IPS-20b (cell line): ENCODE measurements at regions not wholly inside any gene's neighbourhood (a gene's known extent, or its start where the extent isn't known, plus 50 kb on each side); places are given as distances from the start of the nearest gene placed in this dataset.
A peak's percentile ranks its signal among the peaks of the same experiment; 100 is the strongest.

Source experiments
- H3K27ac ChIP-seq: one replicate; pipeline ENCODE4 v1.5.1; 2013; ENCODE audit warnings: low read length
- H3K27me3 ChIP-seq: 2 replicates; pipeline ENCODE4 v1.6.1; 2013; ENCODE audit warnings: mild to moderate bottlenecking, low read length, inconsistent platforms; ENCODE audit not compliant: insufficient read depth
- H3K36me3 ChIP-seq: 2 replicates; pipeline ENCODE4 v1.6.1; 2013; ENCODE audit warnings: low read depth, mild to moderate bottlenecking, inconsistent platforms, low read length, moderate library complexity; ENCODE audit not compliant: insufficient read depth
- H3K4me1 ChIP-seq: 2 replicates; pipeline ENCODE4 v1.6.1; 2013; ENCODE audit warnings: mild to moderate bottlenecking, control low read depth, inconsistent platforms, low read length, moderate library complexity; ENCODE audit not compliant: insufficient read depth
- H3K4me3 ChIP-seq: 2 replicates; pipeline ENCODE4 v1.5.1; 2013; ENCODE audit warnings: mild to moderate bottlenecking, low read length, inconsistent platforms
- H3K9ac ChIP-seq: 2 replicates; pipeline ENCODE4 v1.6.1; 2013; ENCODE audit warnings: low read depth, mild to moderate bottlenecking, inconsistent platforms, low read length, moderate library complexity
- H3K9me3 ChIP-seq: 2 replicates; pipeline ENCODE4 v1.6.1; 2013; ENCODE audit warnings: mild to moderate bottlenecking, low read depth, low read length, inconsistent platforms; ENCODE audit not compliant: insufficient read depth

GRCh38 chr17:63136369-63137012 is 170.5 kb downstream of the TANC2 start:
- Histone ChIP-seq H3K9me3 (no peaks in the 10 kb centered on the region), H3K4me3 (no peak overlapping the region), H3K36me3 (no peaks in the 10 kb centered on the region), H3K4me1 (peaks cover 25% of the 10 kb centered on the region), H3K27ac (no peak overlapping the region), H3K9ac (no peak overlapping the region), H3K27me3 (no peaks in the 10 kb centered on the region)

GRCh38 chr17:63137163-63137562 is 171.1 kb downstream of the TANC2 start:
- no peak overlapping the region for H3K9ac ChIP-seq
- H3K4me1 ChIP-seq = peaks cover 25% of the 10 kb centered on the region
- no peaks in the 10 kb centered on the region for H3K36me3 ChIP-seq
- no peaks in the 10 kb centered on the region for H3K9me3 ChIP-seq
- no peaks in the 10 kb centered on the region for H3K27me3 ChIP-seq
- H3K27ac ChIP-seq = no peak overlapping the region
- no peak overlapping the region for H3K4me3 ChIP-seq

- H3K4me3 ChIP-seq = no peak overlapping the region
- no peaks in the 10 kb centered on the region for H3K36me3 ChIP-seq
- peaks cover 25% of the 10 kb centered on the region for H3K4me1 ChIP-seq
- no peak overlapping the region for H3K27ac ChIP-seq
- H3K27me3 ChIP-seq = no peaks in the 10 kb centered on the region
- H3K9ac ChIP-seq = no peak overlapping the region
- H3K9me3 ChIP-seq = no peaks in the 10 kb centered on the region
These were observed 172.7 kb downstream of the TANC2 start for GRCh38 chr17:63138713-63139112.

- H3K27me3 ChIP-seq = no peaks in the 10 kb centered on the region
- no peak overlapping the region for H3K4me3 ChIP-seq
- no peaks in the 10 kb centered on the region for H3K36me3 ChIP-seq
- H3K4me1 ChIP-seq = peaks cover 25% of the 10 kb centered on the region
- no peak overlapping the region for H3K27ac ChIP-seq
- no peak overlapping the region for H3K9ac ChIP-seq
- no peaks in the 10 kb centered on the region for H3K9me3 ChIP-seq
These were observed 173.3 kb downstream of the TANC2 start for GRCh38 chr17:63139356-63139755.

GRCh38 chr17:63140255-63140654 is 174.2 kb downstream of the TANC2 start:
- Histone ChIP-seq H3K9ac (no peak overlapping the region), H3K9me3 (no peaks in the 10 kb centered on the region), H3K27me3 (no peaks in the 10 kb centered on the region), H3K4me3 (no peak overlapping the region), H3K4me1 (peaks cover 25% of the 10 kb centered on the region), H3K27ac (no peak overlapping the region), H3K36me3 (no peaks in the 10 kb centered on the region)

GRCh38 chr17:63142836-63143235 is 176.8 kb downstream of the TANC2 start:
- Histone ChIP-seq H3K9me3 (no peaks in the 10 kb centered on the region), H3K4me1 (peaks cover 9% of the 10 kb centered on the region), H3K9ac (no peak overlapping the region), H3K4me3 (no peak overlapping the region), H3K27me3 (no peaks in the 10 kb centered on the region), H3K27ac (no peak overlapping the region), H3K36me3 (no peaks in the 10 kb centered on the region)

GRCh38 chr17:63150490-63150889 is 184.5 kb downstream of the TANC2 start:
- peaks cover 30% of the 10 kb centered on the region for H3K4me1 ChIP-seq
- H3K4me3 ChIP-seq = no peak overlapping the region

GRCh38 chr17:63150994-63151464 is 185.0 kb downstream of the TANC2 start:
- H3K9me3 ChIP-seq = no peaks in the 10 kb centered on the region
- 0 out of 2 replicates have a peak overlapping the region, but pooled peaks have one; percentile 23 for H3K4me3 ChIP-seq
- no peaks in the 10 kb centered on the region for H3K27me3 ChIP-seq
- no peak overlapping the region for H3K27ac ChIP-seq
- peaks cover 31% of the 10 kb centered on the region for H3K4me1 ChIP-seq
- H3K36me3 ChIP-seq = no peaks in the 10 kb centered on the region
- 0 out of 2 replicates have a peak overlapping the region, but pooled peaks have one; percentile 21 for H3K9ac ChIP-seq

More at GRCh38 chr17:63150490-63150889, 184.5 kb downstream of the TANC2 start:
- no peaks in the 10 kb centered on the region for H3K9me3 ChIP-seq
- no peak overlapping the region for H3K27ac ChIP-seq
- H3K36me3 ChIP-seq = no peaks in the 10 kb centered on the region
- H3K27me3 ChIP-seq = no peaks in the 10 kb centered on the region
- H3K9ac ChIP-seq = no peak overlapping the region

GRCh38 chr17:63151941-63152523 is 186.0 kb downstream of the TANC2 start:
- peak overlapping the region; percentile 21; the same call in 1 of the 2 replicates for H3K9ac ChIP-seq
- 0 out of 2 replicates have a peak overlapping the region, but pooled peaks have one; percentile 16 for H3K4me3 ChIP-seq
- H3K27ac ChIP-seq = no peak overlapping the region
- H3K9me3 ChIP-seq = no peaks in the 10 kb centered on the region
- H3K36me3 ChIP-seq = no peaks in the 10 kb centered on the region
- peaks cover 31% of the 10 kb centered on the region for H3K4me1 ChIP-seq
- H3K27me3 ChIP-seq = no peaks in the 10 kb centered on the region

- H3K9me3 ChIP-seq = no peaks in the 10 kb centered on the region
- H3K9ac ChIP-seq = no peak overlapping the region
- H3K27ac ChIP-seq = no peak overlapping the region
- no peaks in the 10 kb centered on the region for H3K36me3 ChIP-seq
- peaks cover 31% of the 10 kb centered on the region for H3K4me1 ChIP-seq
- no peaks in the 10 kb centered on the region for H3K27me3 ChIP-seq
- H3K4me3 ChIP-seq = no peak overlapping the region
These were observed 187.5 kb downstream of the TANC2 start for GRCh38 chr17:63153488-63153887.

- H3K9me3 ChIP-seq = no peaks in the 10 kb centered on the region
- H3K27ac ChIP-seq = no peak overlapping the region
- H3K4me3 ChIP-seq = no peak overlapping the region
- H3K27me3 ChIP-seq = no peaks in the 10 kb centered on the region
- H3K36me3 ChIP-seq = no peaks in the 10 kb centered on the region
- H3K4me1 ChIP-seq = peaks cover 31% of the 10 kb centered on the region
- no peak overlapping the region for H3K9ac ChIP-seq
These were observed 188.7 kb downstream of the TANC2 start for GRCh38 chr17:63154586-63155244.

GRCh38 chr17:63156986-63157385 is 191.0 kb downstream of the TANC2 start:
- Histone ChIP-seq H3K27ac (no peak overlapping the region), H3K27me3 (no peaks in the 10 kb centered on the region), H3K9ac (no peak overlapping the region), H3K4me1 (peaks cover 17% of the 10 kb centered on the region; the same call in 1 of the 2 replicates), H3K9me3 (no peaks in the 10 kb centered on the region), H3K36me3 (no peaks in the 10 kb centered on the region), H3K4me3 (no peak overlapping the region)
